IMR-90 (cell line): ENCODE measurements at regions not wholly inside any gene's neighbourhood (a gene's known extent, or its start where the extent isn't known, plus 50 kb on each side); places are given as distances from the start of the nearest gene placed in this dataset.

Experiments used
- ATAC-seq: fragments of 200-7000 bp; cut with Tn5 transposase; 2 replicates; pipeline ENCODE4 v1.9.1; 2020; ENCODE audit warnings: low read depth, mild to moderate bottlenecking, moderate library complexity
- BruUV-seq: library from RNA; stranded (reverse); fragments of 400-500 nt; replicated peaks from 2 replicates; lab custom pipeline; 2021; lab: Mats Ljungman, UMichigan
- CTCF ChIA-PET: fragments of 300-600 bp; formaldehyde crosslinking; extraction: SDS; loops from one replicate; lab custom pipeline; 2021; ENCODE audit warnings: antibody characterized with exemption; lab: Yijun Ruan, JAX
- POLR2A ChIA-PET: fragments of 300-600 bp; sonication (Branson Sonifier 250); formaldehyde crosslinking; loops from one replicate; lab custom pipeline; 2022; ENCODE audit warnings: antibody characterized with exemption; ENCODE audit not compliant: unreplicated experiment; lab: Charles Lee
- DNase-seq: peaks from one replicate; pipeline ENCODE4 v3.0.0; 2013
- H2AFZ ChIP-seq: replicated peaks from 2 replicates; pipeline ENCODE3; 2013; ENCODE audit warnings: low read length, mild to moderate bottlenecking; ENCODE audit not compliant: poor library complexity
- H2AK5ac ChIP-seq: 2 replicates; pipeline ENCODE4 v1.6.1; 2013; ENCODE audit warnings: low read depth, low read length, inconsistent platforms
- H2AK9ac ChIP-seq: replicated peaks from 2 replicates; pipeline ENCODE3; 2013; ENCODE audit warnings: mild to moderate bottlenecking, low read depth, low read length, moderate library complexity; ENCODE audit not compliant: poor library complexity
- H2BK120ac ChIP-seq: 2 replicates; pipeline ENCODE4 v1.6.1; 2013; ENCODE audit warnings: low read depth, low read length, inconsistent platforms
- H2BK15ac ChIP-seq: 3 replicates; pipeline ENCODE4 v1.6.1; 2013; ENCODE audit warnings: low read depth, low read length, inconsistent platforms
- H2BK20ac ChIP-seq: 2 replicates; pipeline ENCODE4 v1.6.1; 2013; ENCODE audit warnings: low read depth, mild to moderate bottlenecking, inconsistent platforms, low read length, moderate library complexity
- H2BK5ac ChIP-seq: 2 replicates; pipeline ENCODE4 v1.6.1; 2013; ENCODE audit warnings: mild to moderate bottlenecking, low read depth, low read length, inconsistent platforms; ENCODE audit not compliant: poor library complexity, severe bottlenecking
- H3K14ac ChIP-seq: replicated peaks from 2 replicates; pipeline ENCODE4 v1.6.1; 2013; ENCODE audit warnings: low read depth, low read length, inconsistent platforms
- H3K18ac ChIP-seq: 2 replicates; pipeline ENCODE4 v1.6.1; 2013; ENCODE audit warnings: low read depth, low read length, control low read depth
- H3K23ac ChIP-seq: 2 replicates; pipeline ENCODE4 v1.6.1; 2013; ENCODE audit warnings: low read depth, low read length, inconsistent platforms
- H3K27ac ChIP-seq: 2 replicates; pipeline ENCODE4 v1.5.1; 2013; ENCODE audit warnings: mild to moderate bottlenecking, control low read depth, low read length; ENCODE audit not compliant: insufficient read depth
- H3K27me3 ChIP-seq: 2 replicates; pipeline ENCODE4 v1.6.1; 2013; ENCODE audit warnings: low read length; ENCODE audit not compliant: control insufficient read depth, insufficient read depth
- H3K36me3 ChIP-seq: 2 replicates; pipeline ENCODE4 v1.6.1; 2013; ENCODE audit warnings: low read length, mixed read lengths; ENCODE audit not compliant: control insufficient read depth, insufficient read depth
- H3K4ac ChIP-seq: 2 replicates; pipeline ENCODE4 v1.6.1; 2013; ENCODE audit warnings: low read depth, low read length, inconsistent platforms
- H3K4me1 ChIP-seq: 2 replicates; pipeline ENCODE4 v1.6.1; 2013; ENCODE audit warnings: low read length, mixed read lengths; ENCODE audit not compliant: control insufficient read depth, insufficient read depth
- H3K4me2 ChIP-seq: 2 replicates; pipeline ENCODE4 v1.6.1; 2013; ENCODE audit warnings: low read depth, mild to moderate bottlenecking, control low read depth, low read length, moderate library complexity
- H3K4me3 ChIP-seq: 2 replicates; pipeline ENCODE4 v1.5.1; 2013; ENCODE audit warnings: low read depth, mild to moderate bottlenecking, control low read depth, low read length, moderate library complexity; ENCODE audit not compliant: insufficient read depth
- H3K56ac ChIP-seq: 2 replicates; pipeline ENCODE4 v1.6.1; 2013; ENCODE audit warnings: low read length, inconsistent platforms; ENCODE audit not compliant: insufficient read depth; ENCODE audit errors: extremely low read depth
- H3K79me1 ChIP-seq, 2 experiments: 2 replicates each; pipeline ENCODE4 v1.6.1; 2013; ENCODE audit warnings: low read length in 2 of 2, inconsistent platforms in 1 of 2, low read depth in 1 of 2
- H3K9ac ChIP-seq: 2 replicates; pipeline ENCODE4 v1.6.1; 2013; ENCODE audit warnings: low read depth, low read length, control low read depth
- H3K9me1 ChIP-seq: 2 replicates; pipeline ENCODE4 v1.6.1; 2013; ENCODE audit warnings: low read length, inconsistent platforms; ENCODE audit not compliant: insufficient read depth
- H3K9me3 ChIP-seq: 2 replicates; pipeline ENCODE4 v1.6.1; 2013; ENCODE audit warnings: low read length; ENCODE audit not compliant: control insufficient read depth, insufficient read depth
- H4K20me1 ChIP-seq: 2 replicates; pipeline ENCODE4 v1.6.1; 2013; ENCODE audit warnings: low read length, inconsistent platforms; ENCODE audit not compliant: insufficient read depth
- H4K5ac ChIP-seq: 2 replicates; pipeline ENCODE4 v1.6.1; 2013; ENCODE audit warnings: mild to moderate bottlenecking, low read depth, low read length, control low read depth
- H4K8ac ChIP-seq, 2 experiments: 2 replicates each; pipeline ENCODE4 v1.6.1; 2013; ENCODE audit warnings: low read depth in 2 of 2, low read length in 2 of 2, control low read depth in 1 of 2, inconsistent platforms in 1 of 2
- H4K91ac ChIP-seq: 2 replicates; pipeline ENCODE4 v1.6.1; 2013; ENCODE audit warnings: low read depth, low read length, inconsistent platforms; ENCODE audit not compliant: insufficient read depth
- FOS ChIP-seq: fragments of 150-350 bp; IDR thresholded peaks from 2 replicates; pipeline ENCODE4 v1.6.1; 2016; ENCODE audit warnings: low read depth, low read length
- RFX5 ChIP-seq: IDR thresholded peaks from 2 replicates; pipeline ENCODE4 v1.8.0; 2012; ENCODE audit warnings: low read depth, mild to moderate bottlenecking, low read length, moderate library complexity
- WGBS, 2 experiments: methylation state at CpG; one replicate each; pipeline versions ENCODE4 v1.1.5 to v1.1.7; 2013; ENCODE audit warnings: missing lambda C conversion rate in 2 of 2; ENCODE audit not compliant: insufficient read length in 1 of 2; ENCODE audit errors: extremely low coverage in 2 of 2; 5-methylcytosine and 5-hydroxymethylcytosine counted together
- dilution Hi-C: fragments of 300-500 bp; cut with HindIII; formaldehyde crosslinking; loops from one replicate; pipeline ENCODE4 v1.14.3; 2018; ENCODE audit warnings: low sequenced_read_pairs; ENCODE audit not compliant: unreplicated experiment
- in situ Hi-C: fragments of 300-500 bp; cut with MboI; formaldehyde crosslinking; loops from 3 replicates; pipeline ENCODE4 v1.14.3; 2019; ENCODE audit warnings: low sequenced_read_pairs, inconsistent platforms, mixed read lengths
- intact Hi-C: fragments of 100-400 bp; cut with micrococcal nuclease; formaldehyde crosslinking; loops from 2 replicates; pipeline ENCODE4 v1.10.0; 2022
- TF ChIP-seq, protein P1 (sequence below): fragments of 150-350 bp; IDR thresholded peaks from 2 replicates; pipeline ENCODE4 v1.6.1; 2017; ENCODE audit warnings: mild to moderate bottlenecking, antibody characterized with exemption, low read length, low read depth

DNA sequence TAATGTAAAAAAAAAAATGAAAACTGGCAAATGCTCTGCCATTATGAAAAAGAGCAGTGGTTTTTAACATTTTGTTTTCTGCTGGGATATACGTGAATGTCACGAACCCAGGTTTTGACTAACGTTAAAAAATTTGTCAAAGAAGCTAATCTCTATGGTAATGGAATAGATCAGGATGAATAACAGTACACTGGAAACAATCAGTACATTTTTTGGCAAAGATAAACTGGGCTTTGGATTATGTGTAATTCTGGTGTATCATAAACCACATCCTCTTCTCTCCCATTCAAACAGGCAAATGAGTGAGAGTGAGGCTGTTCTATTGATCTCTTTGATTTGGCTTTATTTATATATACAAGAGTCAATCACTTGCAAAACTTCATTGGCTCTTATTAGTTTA lies 207.0 kb upstream of the IRX3 start:
- H4K20me1 ChIP-seq: no peaks in the 10 kb centered on the region
- ATAC-seq (no peak), DNase-seq (no peak)
- no peak overlapping the region for H3K23ac ChIP-seq
- ChIA-PET CTCF (no interaction called here), POLR2A (no interaction called here)
- no peaks in the 10 kb centered on the region for H3K36me3 ChIP-seq
- no peaks in the 10 kb centered on the region for H3K9me1 ChIP-seq
- no peak overlapping the region for H3K4me2 ChIP-seq
- no peak overlapping the region for H4K8ac ChIP-seq
- TF ChIP-seq, protein P1, sequence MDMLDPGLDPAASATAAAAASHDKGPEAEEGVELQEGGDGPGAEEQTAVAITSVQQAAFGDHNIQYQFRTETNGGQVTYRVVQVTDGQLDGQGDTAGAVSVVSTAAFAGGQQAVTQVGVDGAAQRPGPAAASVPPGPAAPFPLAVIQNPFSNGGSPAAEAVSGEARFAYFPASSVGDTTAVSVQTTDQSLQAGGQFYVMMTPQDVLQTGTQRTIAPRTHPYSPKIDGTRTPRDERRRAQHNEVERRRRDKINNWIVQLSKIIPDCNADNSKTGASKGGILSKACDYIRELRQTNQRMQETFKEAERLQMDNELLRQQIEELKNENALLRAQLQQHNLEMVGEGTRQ: no peak
- TF ChIP-seq FOS (no peak), RFX5 (no peak)
- no peak overlapping the region for H3K9ac ChIP-seq
- H3K4me1 ChIP-seq: no peaks in the 10 kb centered on the region
- no peak overlapping the region for H3K27ac ChIP-seq
- intact Hi-C loops (no loop called here), in situ Hi-C loops (no loop called here), dilution Hi-C loops (no loop called here)
- H3K9me3 ChIP-seq: no peaks in the 10 kb centered on the region
- H3K4ac ChIP-seq: no peak overlapping the region
- H2AFZ ChIP-seq: no peak overlapping the region
- H2BK120ac ChIP-seq: no peak overlapping the region
- H3K18ac ChIP-seq: no peak overlapping the region
- no TSS peak for BruUV-seq
- 80% methylated on average over 1 of the region's 3 CpGs; no CpG with 5 or more reads in 1 of the 2 experiments for WGBS, 2 experiments
- no peak overlapping the region for H4K91ac ChIP-seq
- H2BK20ac ChIP-seq: no peak overlapping the region
- no peaks in the 10 kb centered on the region for H3K79me1 ChIP-seq
- no peak overlapping the region for H2AK5ac ChIP-seq
- no peak overlapping the region for H2AK9ac ChIP-seq
- no peak overlapping the region for H3K4me3 ChIP-seq
- no peaks in the 10 kb centered on the region for H3K27me3 ChIP-seq
- H3K14ac ChIP-seq: no peak overlapping the region
- no peak overlapping the region for H4K5ac ChIP-seq
- no peak overlapping the region for H2BK5ac ChIP-seq
- no peak overlapping the region for H3K56ac ChIP-seq
- H2BK15ac ChIP-seq: no peak overlapping the region
